Gastrocnemius medialis (tissue), 4 donors: ENCODE measurements at regions not wholly inside any gene's neighbourhood (a gene's known extent, or its start where the extent isn't known, plus 50 kb on each side); places are given as distances from the start of the nearest gene placed in this dataset.

Experiments
- ATAC-seq, 2 donors: fragments of 150-250 bp; one replicate each; pipeline ENCODE4 v1.9.1; 2016
- DNase-seq, 2 donors: peaks; one replicate each; pipeline ENCODE4 v3.0.0-alpha.2; 2019
- H3K27ac ChIP-seq, 4 donors: fragments of 200-600 bp; sonication (generic); 1 replicate in 1 of 4; 2 replicates in 3 of 4; pipeline ENCODE4 v1.5.1; 2016 to 2018; ENCODE audit warnings: mild to moderate bottlenecking in 2 of 4, moderate library complexity in 1 of 4
- H3K27me3 ChIP-seq, 3 donors: fragments of 200-600 bp; sonication (generic) in 2 of 3; 1 replicate in 1 of 3; 2 replicates in 2 of 3; pipeline versions ENCODE4 v1.5.1 to v1.6.0; 2016 to 2019; ENCODE audit warnings: mild to moderate bottlenecking in 1 of 3, moderate library complexity in 1 of 3
- H3K36me3 ChIP-seq, 2 donors: fragments of 200-600 bp; sonication (generic) in 1 of 2; one replicate each; pipeline ENCODE4 v1.5.1; 2017 to 2018
- H3K4me1 ChIP-seq, 2 donors: fragments of 200-600 bp; sonication (generic) in 1 of 2; one replicate each; pipeline ENCODE4 v1.5.1; 2016 to 2017; ENCODE audit warnings: mild to moderate bottlenecking in 2 of 2
- H3K4me3 ChIP-seq, 4 donors: fragments of 200-600 bp; sonication (generic) in 3 of 4; 1 replicate in 1 of 4; 2 replicates in 3 of 4; pipeline ENCODE4 v1.5.1; 2016 to 2019; ENCODE audit warnings: mild to moderate bottlenecking in 2 of 4
- H3K9me3 ChIP-seq, 3 donors: fragments of 200-600 bp; sonication (generic) in 2 of 3; 1 replicate in 1 of 3; 2 replicates in 2 of 3; pipeline ENCODE4 v1.5.1; 2016 to 2019
- POLR2A ChIP-seq, 2 donors: fragments of 450-650 bp; IDR thresholded peaks; one replicate each; pipeline ENCODE4 v1.6.1; 2017; ENCODE audit warnings: antibody characterized with exemption in 2 of 2, mild to moderate bottlenecking in 2 of 2, moderate library complexity in 2 of 2
- in situ Hi-C, 4 donors: fragments of 200-750 bp; cut with MboI; loops; one replicate each; pipeline versions ENCODE4 v1.15.0 to v1.8.0; 2017; ENCODE audit warnings: low sequenced_read_pairs in 4 of 4
- intact Hi-C: fragments of 100-400 bp; cut with DNase I; formaldehyde crosslinking; loops from one replicate; pipeline ENCODE4 v1.15.1; 2023; ENCODE audit warnings: low total_unique reads
- TF ChIP-seq, protein P1 (sequence below), 5 experiments: fragments of 450-650 bp in 3 of 5; fragments of 200-600 bp in 2 of 5; sonication (generic) in 2 of 5; IDR thresholded peaks in 4 of 5; conservative IDR thresholded peaks in 1 of 5; 1 replicate in 4 of 5; 2 replicates in 1 of 5; pipeline ENCODE4 v1.5.1; 2016 to 2019; ENCODE audit warnings: antibody characterized with exemption in 5 of 5, mild to moderate bottlenecking in 3 of 5, moderate library complexity in 3 of 5

DNA sequence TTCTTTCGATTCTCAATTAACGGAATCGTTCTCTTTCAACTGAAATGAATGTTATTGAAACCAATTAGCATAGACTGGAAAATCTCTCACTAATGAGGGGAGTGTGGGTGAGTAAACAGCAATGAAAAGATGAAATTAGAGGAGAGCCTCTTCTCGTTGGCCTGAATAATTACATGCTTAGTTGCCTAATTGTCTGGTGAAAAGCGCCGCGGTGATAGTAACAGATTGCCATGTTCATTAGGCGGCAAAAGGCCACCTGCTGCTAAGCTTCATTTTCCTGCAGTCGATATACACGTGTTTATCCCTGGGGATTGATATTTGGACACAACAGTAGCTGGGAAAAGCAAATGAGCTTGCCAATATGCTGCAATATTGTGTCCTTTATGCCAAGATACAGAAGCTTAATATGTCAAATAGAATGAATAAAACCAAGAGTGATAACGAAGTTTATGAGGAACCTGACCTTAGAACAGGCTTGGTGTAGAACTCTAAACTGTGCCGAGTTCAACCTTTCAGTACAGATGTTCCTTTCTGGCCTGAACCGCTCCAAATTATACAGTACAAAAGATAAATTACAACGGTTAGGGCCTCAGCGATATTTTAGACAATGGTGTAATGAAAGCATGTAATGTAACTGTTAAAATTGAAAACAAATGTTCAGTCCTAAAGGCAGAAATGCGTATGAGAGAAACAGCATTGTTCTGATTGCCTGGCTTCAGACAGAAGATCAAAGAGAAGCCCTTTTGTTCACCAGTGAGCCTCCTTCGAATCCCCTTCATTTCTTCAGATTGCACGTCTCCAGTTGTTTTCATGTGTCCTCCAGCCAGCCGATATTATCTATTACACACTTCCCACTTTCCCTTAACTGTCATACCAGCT is 185.2 kb downstream of the SHOX2 start:
- TF ChIP-seq, protein P1, sequence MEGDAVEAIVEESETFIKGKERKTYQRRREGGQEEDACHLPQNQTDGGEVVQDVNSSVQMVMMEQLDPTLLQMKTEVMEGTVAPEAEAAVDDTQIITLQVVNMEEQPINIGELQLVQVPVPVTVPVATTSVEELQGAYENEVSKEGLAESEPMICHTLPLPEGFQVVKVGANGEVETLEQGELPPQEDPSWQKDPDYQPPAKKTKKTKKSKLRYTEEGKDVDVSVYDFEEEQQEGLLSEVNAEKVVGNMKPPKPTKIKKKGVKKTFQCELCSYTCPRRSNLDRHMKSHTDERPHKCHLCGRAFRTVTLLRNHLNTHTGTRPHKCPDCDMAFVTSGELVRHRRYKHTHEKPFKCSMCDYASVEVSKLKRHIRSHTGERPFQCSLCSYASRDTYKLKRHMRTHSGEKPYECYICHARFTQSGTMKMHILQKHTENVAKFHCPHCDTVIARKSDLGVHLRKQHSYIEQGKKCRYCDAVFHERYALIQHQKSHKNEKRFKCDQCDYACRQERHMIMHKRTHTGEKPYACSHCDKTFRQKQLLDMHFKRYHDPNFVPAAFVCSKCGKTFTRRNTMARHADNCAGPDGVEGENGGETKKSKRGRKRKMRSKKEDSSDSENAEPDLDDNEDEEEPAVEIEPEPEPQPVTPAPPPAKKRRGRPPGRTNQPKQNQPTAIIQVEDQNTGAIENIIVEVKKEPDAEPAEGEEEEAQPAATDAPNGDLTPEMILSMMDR (IDR thresholded peaks at IDR 0.05 in 4 of 5, conservative IDR thresholded peaks at IDR 0.05 in 1 of 5) = no peak
- TF ChIP-seq POLR2A (IDR thresholded peaks at IDR 0.05) = no peak
- Histone ChIP-seq H3K27ac (no peak overlapping the region), H3K4me3 (no peak overlapping the region), H3K36me3 (no peaks in the 10 kb centered on the region), H3K9me3 (no peaks in the 10 kb centered on the region), H3K27me3 (no peaks in the 10 kb centered on the region), H3K4me1 (no peaks in the 10 kb centered on the region)
- in situ Hi-C loops (no loop called here), intact Hi-C loops (no loop called here)
- DNase-seq (no peak), ATAC-seq (no peak)

GRCh38 chr3:157919319-157919887 is 186.8 kb downstream of the SHOX2 start:
- in situ Hi-C loops (loop anchor here in 1 of 4 donors (10.0 kb wide), 1 partner anchor 295 kb away; no protein-coding TSS in a partner anchor), intact Hi-C loops (no loop called here)
- Histone ChIP-seq H3K27me3 (no peaks in the 10 kb centered on the region), H3K27ac (no peak overlapping the region), H3K4me3 (no peak overlapping the region), H3K4me1 (no peaks in the 10 kb centered on the region), H3K36me3 (no peaks in the 10 kb centered on the region), H3K9me3 (no peaks in the 10 kb centered on the region)
- ATAC-seq (no peak), DNase-seq (no peak)
- no peak for TF ChIP-seq POLR2A (IDR thresholded peaks at IDR 0.05)
- TF ChIP-seq, protein P1 (IDR thresholded peaks at IDR 0.05 in 4 of 5, conservative IDR thresholded peaks at IDR 0.05 in 1 of 5) = no peak

GRCh38 chr3:157918402-157918801 is 187.8 kb downstream of the SHOX2 start:
- Histone ChIP-seq H3K9me3 (no peaks in the 10 kb centered on the region), H3K4me3 (no peak overlapping the region), H3K36me3 (no peaks in the 10 kb centered on the region), H3K27me3 (no peaks in the 10 kb centered on the region), H3K27ac (no peak overlapping the region), H3K4me1 (no peaks in the 10 kb centered on the region)
- no peak for TF ChIP-seq POLR2A (IDR thresholded peaks at IDR 0.05)
- TF ChIP-seq, protein P1 (IDR thresholded peaks at IDR 0.05 in 4 of 5, conservative IDR thresholded peaks at IDR 0.05 in 1 of 5) = no peak
- intact Hi-C loops = no loop called here
- ATAC-seq (no peak), DNase-seq (no peak)
- in situ Hi-C loops = loop anchor here in 1 of 4 donors (10.0 kb wide), 1 partner anchor 294 kb away; no protein-coding TSS in a partner anchor

GRCh38 chr3:157916672-157917071 is 189.5 kb downstream of the SHOX2 start:
- H3K4me3 ChIP-seq = no peak overlapping the region
- DNase-seq (no peak), ATAC-seq (no peak)
- no peak overlapping the region for H3K27ac ChIP-seq
- TF ChIP-seq, protein P1 (IDR thresholded peaks at IDR 0.05 in 4 of 5, conservative IDR thresholded peaks at IDR 0.05 in 1 of 5) = no peak
- no peak for TF ChIP-seq POLR2A (IDR thresholded peaks at IDR 0.05)
- intact Hi-C loops (no loop called here), in situ Hi-C loops (loop anchor here in 1 of 4 donors (10.0 kb wide), 1 partner anchor 292 kb away; no protein-coding TSS in a partner anchor)
- no peaks in the 10 kb centered on the region for H3K36me3 ChIP-seq
- H3K9me3 ChIP-seq = no peaks in the 10 kb centered on the region
- H3K4me1 ChIP-seq = no peaks in the 10 kb centered on the region
- H3K27me3 ChIP-seq = no peaks in the 10 kb centered on the region
